ENCODE measurements at regions not wholly inside any gene's neighbourhood (a gene's known extent, or its start where the extent isn't known, plus 50 kb on each side); places are given as distances from the start of the nearest gene placed in this dataset.

GRCh38 chr4:94076498-94076897 lies 131.2 kb upstream of the SMARCAD1 start:
- TF ChIP-seq CTCF (IDR thresholded peaks at IDR 0.05; ENCODE audit: poor library complexity, severe bottlenecking) (no peak), EZH2 (IDR thresholded peaks at IDR 0.05; ENCODE audit: borderline replicate concordance, insufficient read depth, low read length, poor library complexity, severe bottlenecking) (no peak), MXI1 (conservative IDR thresholded peaks at IDR 0.05; ENCODE audit: poor library complexity, severe bottlenecking) (no peak), TAF1 (IDR thresholded peaks at IDR 0.05; ENCODE audit: low read depth) (no peak), REST (IDR thresholded peaks at IDR 0.05; ENCODE audit: borderline replicate concordance) (no peak)

Measured in neural cell (in vitro differentiated cells).